Astrocyte (in vitro differentiated cells and primary cell): ENCODE measurements at regions not wholly inside any gene's neighbourhood (a gene's known extent, or its start where the extent isn't known, plus 50 kb on each side); places are given as distances from the start of the nearest gene placed in this dataset.

ENCODE experiments used
- CTCF ChIP-seq: IDR thresholded peaks from 2 replicates; pipeline ENCODE4 v1.5.1; 2011; ENCODE audit warnings: low read depth, mild to moderate bottlenecking, inconsistent platforms, low read length, moderate library complexity; ENCODE audit not compliant: insufficient read depth
- EZH2 ChIP-seq: IDR thresholded peaks from 2 replicates; pipeline ENCODE4 v1.6.1; 2012; ENCODE audit warnings: mild to moderate bottlenecking, low read length, inconsistent platforms; ENCODE audit not compliant: insufficient read depth

GRCh38 chr6:121724576-121724975, 289.1 kb downstream of the GJA1 start:
- TF ChIP-seq CTCF = no peak
- TF ChIP-seq EZH2 = no peak
